AG04449 (cell line): ENCODE measurements at regions not wholly inside any gene's neighbourhood (a gene's known extent, or its start where the extent isn't known, plus 50 kb on each side); places are given as distances from the start of the nearest gene placed in this dataset.

Experiments used
- CTCF ChIA-PET: fragments of 350-600 bp; formaldehyde crosslinking; extraction: SDS; loops from one replicate; lab custom pipeline; 2021; ENCODE audit warnings: antibody characterized with exemption; lab: Yijun Ruan, JAX
- POLR2A ChIA-PET: fragments of 400-600, 350-600 bp; formaldehyde crosslinking; extraction: SDS; loops from one replicate; lab custom pipeline; 2020; ENCODE audit warnings: antibody characterized with exemption, inconsistent platforms; lab: Yijun Ruan, JAX
- DNase-seq: peaks from one replicate; pipeline ENCODE4 v3.0.0-alpha.2; 2010; ENCODE audit warnings: low read depth, low spot score
- H3K4me3 ChIP-seq: 2 replicates; pipeline ENCODE4 v1.5.1; 2011; ENCODE audit warnings: low read depth, mild to moderate bottlenecking, control low read depth, low read length
- CTCF ChIP-seq: IDR thresholded peaks from one replicate; pipeline ENCODE4 v1.5.1; 2011; ENCODE audit warnings: mild to moderate bottlenecking, moderate library complexity, low read length, control low read depth, inconsistent platforms; ENCODE audit not compliant: insufficient read depth; ENCODE audit errors: missing control alignments

GRCh38 chr5:74069741-74070140 is 443.7 kb downstream of the ARHGEF28 start:
- TF ChIP-seq CTCF = no peak
- no peak overlapping the region for H3K4me3 ChIP-seq
- ChIA-PET POLR2A (no interaction called here), CTCF (no interaction called here)
- no peak for DNase-seq

- POLR2A ChIA-PET = no interaction called here
- no peak for TF ChIP-seq CTCF
- no peak for DNase-seq
- no peak overlapping the region for H3K4me3 ChIP-seq
- CTCF ChIA-PET = no interaction called here
These were observed 441.9 kb downstream of the ARHGEF28 start for GRCh38 chr5:74067748-74068541.

- no peak overlapping the region for H3K4me3 ChIP-seq
- POLR2A ChIA-PET = interaction anchor here (1.1 to 1.2 kb wide), 2 partner anchors 31 to 576 kb away, joined by 4 to 6 read pairs; partner anchors contain the start of gene ENC1
- CTCF ChIA-PET = no interaction called here
- DNase-seq = no peak
- no peak for TF ChIP-seq CTCF
These were observed 438.9 kb downstream of the ARHGEF28 start for GRCh38 chr5:74064911-74065310.

- CTCF ChIA-PET = no interaction called here
- POLR2A ChIA-PET = interaction anchor here (1.1 to 1.2 kb wide), 2 partner anchors 32 to 577 kb away, joined by 4 to 6 read pairs; partner anchors contain the start of gene ENC1
- TF ChIP-seq CTCF = no peak
- H3K4me3 ChIP-seq = no peak overlapping the region
- no peak for DNase-seq
These were observed 438.2 kb downstream of the ARHGEF28 start for GRCh38 chr5:74064225-74064624.

- POLR2A ChIA-PET = interaction anchor here (1.1 to 1.2 kb wide), 2 partner anchors 32 to 577 kb away, joined by 4 to 6 read pairs; partner anchors contain the start of gene ENC1
- no peak for TF ChIP-seq CTCF
- CTCF ChIA-PET = no interaction called here
- no peak overlapping the region for H3K4me3 ChIP-seq
- peak; percentile 59 for DNase-seq
These were observed 437.8 kb downstream of the ARHGEF28 start for GRCh38 chr5:74063821-74064220.

GRCh38 chr5:74063346-74063745 is 437.4 kb downstream of the ARHGEF28 start:
- no peak overlapping the region for H3K4me3 ChIP-seq
- TF ChIP-seq CTCF = no peak
- ChIA-PET POLR2A (no interaction called here), CTCF (no interaction called here)
- DNase-seq = no peak
